Activated T-helper 2 cell treated with anti-CD3 and anti-CD28 coated beads, Interferon-gamma antibody, Interleukin-2, Interleukin-4, amounts not matched to agents 10 μg/mL and 5 μg/mL and 100 μg/mL, durations not matched to agents 14 hours and 24 hours and 36 hours (primary cell): ENCODE measurements at regions not wholly inside any gene's neighbourhood (a gene's known extent, or its start where the extent isn't known, plus 50 kb on each side); places are given as distances from the start of the nearest gene placed in this dataset.

Source experiments
- DNase-seq: peaks from one replicate; pipeline ENCODE4 v3.0.0; 2021; ENCODE audit warnings: low spot score
- H3K27ac Mint-ChIP-seq: one replicate; pipeline ENCODE4 v1.8.0; 2021; ENCODE audit warnings: mixed read lengths
- H3K27me3 Mint-ChIP-seq: one replicate; pipeline ENCODE4 v1.8.0; 2021; ENCODE audit warnings: low read depth, mixed read lengths
- H3K36me3 Mint-ChIP-seq: one replicate; pipeline ENCODE4 v1.8.0; 2021; ENCODE audit warnings: low read depth, mixed read lengths
- H3K4me1 Mint-ChIP-seq: one replicate; pipeline ENCODE4 v1.8.0; 2021; ENCODE audit warnings: low read depth, mixed read lengths
- H3K4me3 Mint-ChIP-seq: one replicate; pipeline ENCODE4 v1.8.0; 2021; ENCODE audit warnings: low read depth, mild to moderate bottlenecking, moderate library complexity, mixed read lengths
- H3K9me3 Mint-ChIP-seq: one replicate; pipeline ENCODE4 v1.8.0; 2021; ENCODE audit warnings: mixed read lengths
- intact Hi-C: fragments of 100-400 bp; cut with micrococcal nuclease; formaldehyde crosslinking; loops from one replicate; pipeline ENCODE4 v1.15.1; 2023

DNA sequence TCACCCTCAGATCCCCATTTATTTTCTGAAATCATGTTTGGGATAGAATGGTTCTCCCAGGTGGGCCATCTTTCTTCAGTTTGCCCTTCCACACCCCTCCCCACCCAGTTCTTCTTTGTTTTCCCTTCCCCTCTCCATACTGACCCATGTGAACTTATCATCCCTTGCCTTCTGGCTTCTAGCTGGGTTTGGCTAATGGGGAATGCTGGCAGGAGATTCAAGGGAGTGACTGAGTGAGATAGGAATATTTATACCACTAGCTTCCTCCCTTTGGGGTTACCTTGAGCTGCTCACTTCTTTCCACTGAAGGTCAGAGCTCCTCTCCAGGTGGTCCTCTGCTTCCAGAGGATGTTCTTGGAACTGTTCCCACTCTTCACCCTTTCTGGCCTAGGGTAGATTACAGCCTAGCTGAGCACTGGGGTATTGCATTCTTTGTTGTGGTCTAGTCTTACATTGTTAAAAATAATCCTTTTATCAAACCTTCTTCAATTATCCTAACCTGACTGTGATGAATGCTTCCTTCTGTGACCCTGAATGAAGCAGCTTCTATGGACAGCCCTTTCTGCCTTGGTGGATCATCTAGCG, 88.3 kb upstream of the ATP2B1 start:
- Mint-ChIP-seq H3K27me3 (no peaks in the 10 kb centered on the region), H3K36me3 (no peaks in the 10 kb centered on the region), H3K27ac (no peak overlapping the region), H3K9me3 (no peaks in the 10 kb centered on the region), H3K4me3 (no peak overlapping the region), H3K4me1 (no peaks in the 10 kb centered on the region)
- intact Hi-C loops, result no loop called here
- DNase-seq, result no peak

DNA sequence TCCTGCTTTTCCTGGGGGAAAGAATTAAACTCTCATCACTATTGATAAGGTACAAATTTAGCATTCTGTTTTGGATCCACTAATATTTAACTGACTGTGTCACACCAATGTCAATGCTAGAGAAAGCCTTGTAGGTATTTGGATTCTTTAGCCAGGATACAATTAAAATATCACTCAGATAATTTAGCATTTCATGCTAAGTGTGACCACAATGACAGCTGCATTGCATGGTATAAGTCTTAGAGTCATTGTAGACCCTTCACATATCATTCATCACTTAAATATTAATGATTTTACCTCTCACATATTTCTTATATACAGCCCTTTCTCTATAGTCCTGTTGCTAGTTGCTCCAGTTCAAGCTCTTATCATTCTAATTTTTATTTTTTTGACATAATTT, 85.3 kb upstream of the ATP2B1 start:
- no peak for DNase-seq
- no peaks in the 10 kb centered on the region for H3K36me3 Mint-ChIP-seq
- H3K4me3 Mint-ChIP-seq, result no peak overlapping the region
- H3K27me3 Mint-ChIP-seq, result no peaks in the 10 kb centered on the region
- no peaks in the 10 kb centered on the region for H3K4me1 Mint-ChIP-seq
- intact Hi-C loops, result no loop called here
- H3K27ac Mint-ChIP-seq, result no peak overlapping the region
- no peaks in the 10 kb centered on the region for H3K9me3 Mint-ChIP-seq

- H3K36me3 Mint-ChIP-seq, result no peaks in the 10 kb centered on the region
- no peak for DNase-seq
- no peaks in the 10 kb centered on the region for H3K27me3 Mint-ChIP-seq
- peaks cover 11% of the 10 kb centered on the region for H3K9me3 Mint-ChIP-seq
- H3K27ac Mint-ChIP-seq, result no peak overlapping the region
- no peak overlapping the region for H3K4me3 Mint-ChIP-seq
- no peaks in the 10 kb centered on the region for H3K4me1 Mint-ChIP-seq
- intact Hi-C loops, result no loop called here
Observed at GRCh38 chr12:89791286-89791685, 82.6 kb upstream of the ATP2B1 start.

GRCh38 chr12:89789862-89790261, 81.2 kb upstream of the ATP2B1 start:
- Mint-ChIP-seq H3K9me3 (peaks cover 24% of the 10 kb centered on the region), H3K27ac (no peak overlapping the region), H3K4me1 (no peaks in the 10 kb centered on the region), H3K36me3 (peaks cover 5% of the 10 kb centered on the region), H3K27me3 (no peaks in the 10 kb centered on the region), H3K4me3 (no peak overlapping the region)
- intact Hi-C loops, result no loop called here
- no peak for DNase-seq

GRCh38 chr12:89787763-89788162, 79.1 kb upstream of the ATP2B1 start:
- Mint-ChIP-seq H3K27ac (no peak overlapping the region), H3K9me3 (peaks cover 24% of the 10 kb centered on the region), H3K36me3 (peaks cover 5% of the 10 kb centered on the region), H3K27me3 (no peaks in the 10 kb centered on the region), H3K4me3 (no peak overlapping the region), H3K4me1 (no peaks in the 10 kb centered on the region)
- intact Hi-C loops, result no loop called here
- no peak for DNase-seq

DNA sequence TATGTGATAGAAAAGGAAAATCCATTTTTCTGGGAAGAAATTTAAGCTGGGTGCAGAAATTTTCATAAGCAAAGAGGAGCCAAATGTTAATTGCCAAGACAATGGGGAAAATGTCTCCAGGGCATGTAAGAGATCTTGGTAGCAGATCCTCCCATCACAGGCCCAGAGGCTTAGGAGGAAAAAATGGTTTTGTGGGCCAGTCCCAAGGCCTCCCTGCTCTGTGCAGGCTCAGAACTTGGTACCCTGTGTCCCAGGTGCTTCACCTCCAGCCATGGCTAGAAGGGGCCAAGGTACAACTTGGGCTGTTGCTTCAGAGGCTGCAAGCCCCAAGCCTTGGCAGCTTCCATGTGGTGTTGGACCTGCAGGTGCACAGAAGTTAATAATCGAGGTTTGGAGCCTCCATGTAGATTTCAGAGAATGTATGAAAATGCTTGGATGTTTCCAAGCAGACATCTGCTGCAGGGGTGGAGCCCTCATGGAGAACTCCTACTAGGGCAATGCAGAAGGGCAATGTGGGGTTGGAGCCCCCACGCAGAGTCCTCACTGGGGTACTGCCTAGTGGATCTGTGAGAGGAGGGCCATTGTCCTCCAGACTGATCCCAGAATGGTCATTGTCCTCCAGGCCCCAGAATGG, 77.7 kb upstream of the ATP2B1 start:
- no peaks in the 10 kb centered on the region for H3K4me1 Mint-ChIP-seq
- peaks cover 5% of the 10 kb centered on the region for H3K36me3 Mint-ChIP-seq
- H3K27me3 Mint-ChIP-seq, result peaks cover 2% of the 10 kb centered on the region
- no peak for DNase-seq
- H3K27ac Mint-ChIP-seq, result no peak overlapping the region
- H3K4me3 Mint-ChIP-seq, result no peak overlapping the region
- peaks cover 24% of the 10 kb centered on the region for H3K9me3 Mint-ChIP-seq
- intact Hi-C loops, result no loop called here

DNA sequence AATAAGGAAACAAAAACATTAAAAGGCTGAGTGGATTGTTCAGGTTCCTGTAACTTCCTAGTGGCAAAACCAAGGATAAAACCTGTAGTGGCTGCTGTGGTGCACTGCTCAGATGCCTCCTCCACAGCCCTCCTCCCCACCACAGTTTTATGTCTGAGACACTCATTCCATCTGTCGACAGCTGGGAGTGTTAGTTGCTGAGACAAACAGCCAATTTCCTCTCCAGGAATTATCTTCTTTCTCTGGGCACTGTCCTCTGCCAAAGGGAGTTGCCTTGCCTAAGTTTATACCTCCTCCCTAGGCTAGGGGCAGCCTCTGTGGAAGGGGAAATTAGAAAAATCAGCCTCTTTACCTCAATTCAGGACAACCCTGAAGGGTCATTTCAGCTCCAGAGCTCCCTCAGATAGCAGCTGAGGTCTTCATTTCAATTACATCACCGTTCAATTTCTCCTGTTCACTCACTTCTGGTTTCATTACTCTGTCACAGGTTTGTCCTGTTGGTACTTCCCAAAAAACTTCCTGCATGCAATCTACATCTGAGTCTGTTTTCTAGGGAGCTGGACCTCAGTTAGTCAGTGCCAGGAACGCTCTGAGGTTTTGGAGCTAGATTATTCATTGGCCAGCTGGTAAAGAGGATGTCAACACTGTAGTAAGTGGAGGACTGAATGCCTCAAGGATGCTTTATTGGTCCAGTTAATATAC, 74.9 kb upstream of the ATP2B1 start:
- DNase-seq, result no peak
- Mint-ChIP-seq H3K27ac (no peak overlapping the region), H3K36me3 (peaks cover 5% of the 10 kb centered on the region), H3K27me3 (peaks cover 2% of the 10 kb centered on the region), H3K4me1 (no peaks in the 10 kb centered on the region), H3K4me3 (no peak overlapping the region), H3K9me3 (peaks cover 24% of the 10 kb centered on the region)
- intact Hi-C loops, result no loop called here

GRCh38 chr12:89782807-89783206, 74.2 kb upstream of the ATP2B1 start:
- peaks cover 5% of the 10 kb centered on the region for H3K36me3 Mint-ChIP-seq
- peaks cover 5% of the 10 kb centered on the region for H3K27me3 Mint-ChIP-seq
- DNase-seq, result no peak
- H3K4me1 Mint-ChIP-seq, result peaks cover 4% of the 10 kb centered on the region
- no peak overlapping the region for H3K27ac Mint-ChIP-seq
- no peak overlapping the region for H3K4me3 Mint-ChIP-seq
- H3K9me3 Mint-ChIP-seq, result peaks cover 23% of the 10 kb centered on the region
- intact Hi-C loops, result no loop called here

DNA sequence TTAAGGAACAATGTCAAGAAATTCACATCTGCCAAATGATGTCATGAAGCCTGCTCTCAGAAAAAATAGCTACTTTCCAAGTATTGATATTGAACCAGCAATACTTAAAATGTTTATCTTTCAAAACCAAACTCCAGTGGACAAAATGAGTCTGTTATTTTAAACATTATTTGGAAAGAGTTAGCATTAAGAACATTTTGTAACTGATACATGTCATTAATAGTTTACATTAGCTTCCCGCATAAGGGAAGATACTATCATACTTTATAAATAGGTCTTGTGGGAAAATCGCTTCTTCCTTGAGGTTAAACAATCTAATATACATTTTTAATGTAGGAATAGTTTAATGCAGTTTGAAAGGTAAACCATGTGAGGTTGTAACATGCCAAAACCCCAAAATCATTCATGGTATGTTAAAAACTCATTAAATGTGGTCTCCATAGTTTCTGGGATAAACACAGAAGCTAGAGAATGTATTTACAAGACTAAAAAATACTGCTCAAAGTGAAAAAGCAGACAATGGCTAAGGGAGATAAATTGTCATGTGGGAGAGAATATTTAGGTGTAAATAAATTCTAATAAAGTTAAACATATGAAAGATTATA, 73.4 kb upstream of the ATP2B1 start:
- no peak overlapping the region for H3K27ac Mint-ChIP-seq
- peaks cover 5% of the 10 kb centered on the region for H3K36me3 Mint-ChIP-seq
- peaks cover 6% of the 10 kb centered on the region for H3K27me3 Mint-ChIP-seq
- no peak overlapping the region for H3K4me3 Mint-ChIP-seq
- DNase-seq, result no peak
- intact Hi-C loops, result no loop called here
- H3K9me3 Mint-ChIP-seq, result peaks cover 28% of the 10 kb centered on the region
- H3K4me1 Mint-ChIP-seq, result peaks cover 5% of the 10 kb centered on the region

DNA sequence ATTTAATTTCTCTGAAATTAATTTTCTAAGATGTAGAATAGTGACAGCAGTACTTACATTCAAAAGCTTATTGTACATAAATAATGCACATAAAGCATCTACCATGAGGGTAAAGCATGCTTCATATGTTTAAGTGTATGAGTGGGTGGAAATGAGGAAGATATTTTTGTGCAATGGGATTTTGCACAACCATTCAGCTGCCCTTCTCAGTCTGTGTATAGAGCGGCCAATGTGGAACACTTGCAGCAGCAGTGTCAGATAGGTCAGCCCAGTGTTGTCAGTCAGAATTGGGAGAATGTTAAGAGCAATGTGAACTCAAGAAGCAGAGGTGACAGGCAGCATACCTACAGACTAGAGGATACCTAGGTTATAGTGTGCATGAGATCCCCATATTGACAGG, 72.5 kb upstream of the ATP2B1 start:
- no peak for DNase-seq
- intact Hi-C loops, result no loop called here
- H3K27me3 Mint-ChIP-seq, result peaks cover 6% of the 10 kb centered on the region
- H3K36me3 Mint-ChIP-seq, result peaks cover 5% of the 10 kb centered on the region
- peaks cover 5% of the 10 kb centered on the region for H3K4me1 Mint-ChIP-seq
- no peak overlapping the region for H3K4me3 Mint-ChIP-seq
- H3K27ac Mint-ChIP-seq, result no peak overlapping the region
- peaks cover 21% of the 10 kb centered on the region for H3K9me3 Mint-ChIP-seq

GRCh38 chr12:89779090-89779489, 70.5 kb upstream of the ATP2B1 start:
- Mint-ChIP-seq H3K4me3 (no peak overlapping the region), H3K9me3 (peaks cover 8% of the 10 kb centered on the region), H3K27me3 (peaks cover 10% of the 10 kb centered on the region), H3K36me3 (no peaks in the 10 kb centered on the region), H3K4me1 (peaks cover 5% of the 10 kb centered on the region), H3K27ac (no peak overlapping the region)
- intact Hi-C loops, result no loop called here
- DNase-seq, result no peak

DNA sequence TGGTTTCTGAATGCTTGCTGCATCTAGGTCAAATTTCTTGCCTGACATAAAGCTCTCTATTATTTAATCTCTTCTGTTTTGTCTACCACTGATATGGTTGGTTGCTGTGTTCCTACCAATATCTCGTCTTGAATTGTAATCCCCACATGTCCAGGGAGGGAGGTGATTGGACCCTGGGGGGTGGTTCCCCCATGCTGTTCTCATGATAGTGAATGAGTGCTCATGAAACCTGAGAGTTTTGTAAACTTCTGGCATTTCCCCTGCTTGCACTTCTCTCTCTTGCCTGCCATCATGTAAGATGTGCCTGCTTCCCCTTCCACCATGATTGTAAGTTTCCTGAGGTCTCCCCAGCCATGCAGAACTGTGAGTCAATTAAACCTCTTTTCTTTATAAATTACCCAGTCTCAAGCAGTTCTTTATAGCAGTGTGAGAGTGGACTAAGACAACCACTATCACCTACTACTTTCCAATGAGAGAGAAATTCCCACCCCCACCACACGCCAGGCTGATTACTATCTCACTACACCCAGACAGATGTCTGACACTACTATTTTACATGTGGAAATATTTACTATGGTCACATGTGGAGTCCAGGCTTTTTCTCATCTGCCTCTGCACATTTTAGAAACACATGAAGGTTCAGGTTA, 69.2 kb upstream of the ATP2B1 start:
- H3K36me3 Mint-ChIP-seq, result no peaks in the 10 kb centered on the region

GRCh38 chr12:89775986-89776365, 67.3 kb upstream of the ATP2B1 start:
- Mint-ChIP-seq H3K27me3 (peaks cover 9% of the 10 kb centered on the region), H3K9me3 (peaks cover 8% of the 10 kb centered on the region), H3K4me1 (peaks cover 5% of the 10 kb centered on the region), H3K27ac (no peak overlapping the region), H3K36me3 (no peaks in the 10 kb centered on the region), H3K4me3 (no peak overlapping the region)
- no peak for DNase-seq
- intact Hi-C loops, result no loop called here

More for the DNA sequence above, 69.2 kb upstream of the ATP2B1 start:
- H3K4me1 Mint-ChIP-seq, result peaks cover 5% of the 10 kb centered on the region
- peaks cover 8% of the 10 kb centered on the region for H3K9me3 Mint-ChIP-seq
- intact Hi-C loops, result no loop called here
- no peak overlapping the region for H3K4me3 Mint-ChIP-seq
- DNase-seq, result no peak
- no peak overlapping the region for H3K27ac Mint-ChIP-seq
- peaks cover 10% of the 10 kb centered on the region for H3K27me3 Mint-ChIP-seq
